Neural progenitor cell (in vitro differentiated cells): ENCODE measurements at regions not wholly inside any gene's neighbourhood (a gene's known extent, or its start where the extent isn't known, plus 50 kb on each side); places are given as distances from the start of the nearest gene placed in this dataset.

Experiments
- DNase-seq: peaks from one replicate; pipeline ENCODE4 v3.0.0-alpha.2; 2016; ENCODE audit warnings: low spot score
- H2AFZ ChIP-seq: fragments of 200-600 bp; sonication (generic); replicated peaks from 2 replicates; pipeline ENCODE4 v1.6.1; 2016; ENCODE audit warnings: antibody characterized with exemption
- H3F3A ChIP-seq: fragments of 200-600 bp; sonication (generic); 2 replicates; pipeline ENCODE4 v1.6.1; 2016; ENCODE audit warnings: antibody characterized with exemption, low read depth
- H3K27ac ChIP-seq: fragments of 200-600 bp; sonication (generic); 2 replicates; pipeline ENCODE4 v1.5.1; 2016; ENCODE audit warnings: mild to moderate bottlenecking
- H3K27me3 ChIP-seq: fragments of 200-600 bp; sonication (generic); 2 replicates; pipeline ENCODE4 v1.6.1; 2016; ENCODE audit warnings: mild to moderate bottlenecking, moderate library complexity
- H3K36me3 ChIP-seq: fragments of 200-600 bp; sonication (generic); 2 replicates; pipeline ENCODE4 v1.5.1; 2016
- H3K4me1 ChIP-seq: fragments of 200-600 bp; sonication (generic); 2 replicates; pipeline ENCODE4 v1.6.1; 2016; ENCODE audit warnings: mixed run types
- H3K4me2 ChIP-seq: fragments of 200-600 bp; sonication (generic); 2 replicates; pipeline ENCODE4 v1.6.1; 2016
- H3K4me3 ChIP-seq: fragments of 200-600 bp; sonication (generic); 2 replicates; pipeline ENCODE4 v1.5.1; 2016
- H3K79me2 ChIP-seq: fragments of 200-600 bp; sonication (generic); 2 replicates; pipeline ENCODE4 v1.6.1; 2016; ENCODE audit warnings: low read depth
- H3K9ac ChIP-seq: fragments of 200-600 bp; sonication (generic); 2 replicates; pipeline ENCODE4 v1.6.1; 2016
- H3K9me3 ChIP-seq: fragments of 200-600 bp; sonication (generic); 2 replicates; pipeline ENCODE4 v1.5.1; 2016; ENCODE audit warnings: low read depth
- H4K20me1 ChIP-seq: fragments of 200-600 bp; sonication (generic); 2 replicates; pipeline ENCODE4 v1.6.1; 2016; ENCODE audit warnings: low read depth
- H3K27ac Mint-ChIP-seq: 3 replicates; pipeline ENCODE4 v1.8.0; 2021; ENCODE audit warnings: mixed read lengths
- H3K27me3 Mint-ChIP-seq: 2 replicates; pipeline ENCODE4 v1.8.0; 2022; ENCODE audit warnings: low read depth, mild to moderate bottlenecking, inconsistent platforms, moderate library complexity, mixed read lengths; ENCODE audit not compliant: insufficient read depth
- H3K36me3 Mint-ChIP-seq: 3 replicates; pipeline ENCODE4 v1.8.0; 2021; ENCODE audit warnings: mixed read lengths
- H3K4me1 Mint-ChIP-seq: 3 replicates; pipeline ENCODE4 v1.8.0; 2021; ENCODE audit warnings: mixed read lengths
- H3K4me3 Mint-ChIP-seq: 3 replicates; pipeline ENCODE4 v1.8.0; 2021; ENCODE audit warnings: mild to moderate bottlenecking, moderate library complexity, mixed read lengths
- H3K9me3 Mint-ChIP-seq: 3 replicates; pipeline ENCODE4 v1.8.0; 2020; ENCODE audit warnings: mixed read lengths
- EZH2 ChIP-seq: fragments of 200-600 bp; sonication (generic); IDR thresholded peaks from 2 replicates; pipeline ENCODE4 v1.6.1; 2017; ENCODE audit warnings: antibody characterized with exemption, mild to moderate bottlenecking, moderate library complexity
- EZH2phosphoT487 ChIP-seq: fragments of 200-600 bp; sonication (generic); IDR thresholded peaks from 2 replicates; pipeline ENCODE4 v1.6.1; 2017; ENCODE audit warnings: antibody characterized with exemption
- TF ChIP-seq, protein P1 (sequence below): fragments of 200-600 bp; sonication (generic); IDR thresholded peaks from 2 replicates; pipeline ENCODE4 v1.5.1; 2017; ENCODE audit warnings: antibody characterized with exemption, mild to moderate bottlenecking

DNA sequence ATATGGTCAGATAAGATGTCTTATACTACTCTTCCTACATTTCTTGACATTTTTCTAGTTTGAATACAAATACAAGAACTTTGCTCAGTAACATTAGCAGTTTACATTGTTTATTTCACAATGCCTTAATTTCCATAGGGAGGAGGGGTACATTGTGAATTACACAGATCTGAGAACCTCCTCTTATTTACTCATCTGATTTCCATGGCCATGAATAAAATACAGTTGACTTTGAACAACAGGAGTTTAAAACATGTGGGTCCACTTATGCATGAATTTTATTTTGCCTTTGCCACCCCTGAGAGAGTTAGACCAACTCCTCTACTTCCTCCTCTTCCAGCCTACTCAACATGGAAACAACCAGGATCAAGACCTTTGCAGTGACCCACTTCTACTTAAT, 67.7 kb downstream of the MGST1 start:
- Mint-ChIP-seq H3K9me3 (no peaks in the 10 kb centered on the region), H3K27ac (no peak overlapping the region), H3K4me1 (no peaks in the 10 kb centered on the region), H3K36me3 (no peaks in the 10 kb centered on the region), H3K27me3 (no peaks in the 10 kb centered on the region), H3K4me3 (no peak overlapping the region)
- H3F3A ChIP-seq = no peaks in the 10 kb centered on the region
- no peak overlapping the region for H2AFZ ChIP-seq
- no peaks in the 10 kb centered on the region for H3K9me3 ChIP-seq
- TF ChIP-seq, protein P1, sequence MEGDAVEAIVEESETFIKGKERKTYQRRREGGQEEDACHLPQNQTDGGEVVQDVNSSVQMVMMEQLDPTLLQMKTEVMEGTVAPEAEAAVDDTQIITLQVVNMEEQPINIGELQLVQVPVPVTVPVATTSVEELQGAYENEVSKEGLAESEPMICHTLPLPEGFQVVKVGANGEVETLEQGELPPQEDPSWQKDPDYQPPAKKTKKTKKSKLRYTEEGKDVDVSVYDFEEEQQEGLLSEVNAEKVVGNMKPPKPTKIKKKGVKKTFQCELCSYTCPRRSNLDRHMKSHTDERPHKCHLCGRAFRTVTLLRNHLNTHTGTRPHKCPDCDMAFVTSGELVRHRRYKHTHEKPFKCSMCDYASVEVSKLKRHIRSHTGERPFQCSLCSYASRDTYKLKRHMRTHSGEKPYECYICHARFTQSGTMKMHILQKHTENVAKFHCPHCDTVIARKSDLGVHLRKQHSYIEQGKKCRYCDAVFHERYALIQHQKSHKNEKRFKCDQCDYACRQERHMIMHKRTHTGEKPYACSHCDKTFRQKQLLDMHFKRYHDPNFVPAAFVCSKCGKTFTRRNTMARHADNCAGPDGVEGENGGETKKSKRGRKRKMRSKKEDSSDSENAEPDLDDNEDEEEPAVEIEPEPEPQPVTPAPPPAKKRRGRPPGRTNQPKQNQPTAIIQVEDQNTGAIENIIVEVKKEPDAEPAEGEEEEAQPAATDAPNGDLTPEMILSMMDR = no peak
- TF ChIP-seq EZH2phosphoT487 (no peak), EZH2 (no peak)
- no peak overlapping the region for H3K9ac ChIP-seq
- no peaks in the 10 kb centered on the region for H3K79me2 ChIP-seq
- no peaks in the 10 kb centered on the region for H3K36me3 ChIP-seq
- no peak overlapping the region for H3K4me3 ChIP-seq
- H3K4me2 ChIP-seq = no peak overlapping the region
- H4K20me1 ChIP-seq = no peaks in the 10 kb centered on the region
- DNase-seq = no peak
- no peaks in the 10 kb centered on the region for H3K27me3 ChIP-seq
- H3K27ac ChIP-seq = no peak overlapping the region
- no peaks in the 10 kb centered on the region for H3K4me1 ChIP-seq

DNA sequence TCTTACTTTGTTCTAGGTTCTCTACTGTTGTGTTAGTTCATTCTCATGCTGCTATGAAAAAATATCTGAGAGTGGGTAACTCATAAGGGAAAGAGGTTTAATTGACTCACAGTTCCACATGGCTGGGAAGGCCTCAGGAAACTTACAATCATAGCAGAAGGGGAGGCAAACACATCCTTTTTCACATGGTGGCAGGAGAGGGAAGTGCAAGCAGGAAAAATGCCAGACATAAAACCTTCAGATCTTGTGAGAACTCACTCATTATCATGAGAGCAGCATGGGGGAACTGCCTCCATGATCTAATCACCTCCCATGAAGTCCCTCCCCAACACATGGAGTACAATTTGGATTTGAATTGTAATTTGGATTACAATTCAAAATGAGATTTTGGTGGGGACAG, 69.6 kb downstream of the MGST1 start:
- no peak overlapping the region for H3K4me2 ChIP-seq
- H3K36me3 ChIP-seq = no peaks in the 10 kb centered on the region
- no peak overlapping the region for H3K9ac ChIP-seq
- Mint-ChIP-seq H3K4me1 (no peaks in the 10 kb centered on the region), H3K27me3 (no peaks in the 10 kb centered on the region), H3K27ac (no peak overlapping the region), H3K36me3 (no peaks in the 10 kb centered on the region), H3K9me3 (no peaks in the 10 kb centered on the region), H3K4me3 (no peak overlapping the region)
- no peaks in the 10 kb centered on the region for H3F3A ChIP-seq
- no peaks in the 10 kb centered on the region for H3K79me2 ChIP-seq
- H2AFZ ChIP-seq = no peak overlapping the region
- no peaks in the 10 kb centered on the region for H3K27me3 ChIP-seq
- H3K4me1 ChIP-seq = no peaks in the 10 kb centered on the region
- no peaks in the 10 kb centered on the region for H3K9me3 ChIP-seq
- no peak overlapping the region for H3K27ac ChIP-seq
- no peaks in the 10 kb centered on the region for H4K20me1 ChIP-seq
- no peak overlapping the region for H3K4me3 ChIP-seq
- TF ChIP-seq, protein P1 = no peak
- TF ChIP-seq EZH2phosphoT487 = no peak
- no peak for TF ChIP-seq EZH2
- DNase-seq = no peak

DNA sequence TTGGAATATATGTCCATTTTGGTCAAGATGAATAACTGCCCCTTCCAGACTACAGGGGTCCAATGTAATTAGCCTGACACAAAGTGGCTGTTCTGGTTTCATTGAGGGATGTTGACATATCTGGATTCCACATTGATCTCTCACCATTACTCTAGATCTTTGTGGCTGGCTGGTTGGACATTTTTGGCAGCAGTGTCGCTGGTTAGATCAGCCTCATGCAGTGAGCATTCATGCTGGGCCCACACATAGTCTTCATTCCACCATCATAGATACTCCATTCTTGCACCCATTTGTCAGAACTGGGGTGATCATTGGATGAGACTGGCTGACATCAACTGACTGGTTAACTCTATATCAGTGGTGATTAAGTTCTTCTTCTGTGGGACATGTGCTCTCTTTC, 74.4 kb downstream of the MGST1 start:
- Mint-ChIP-seq H3K4me3 (no peak overlapping the region), H3K27ac (no peak overlapping the region), H3K9me3 (no peaks in the 10 kb centered on the region), H3K27me3 (no peaks in the 10 kb centered on the region), H3K4me1 (no peaks in the 10 kb centered on the region), H3K36me3 (no peaks in the 10 kb centered on the region)
- Histone ChIP-seq H3K27ac (no peak overlapping the region), H4K20me1 (no peaks in the 10 kb centered on the region), H3K4me2 (no peak overlapping the region), H3F3A (no peaks in the 10 kb centered on the region), H3K9me3 (no peaks in the 10 kb centered on the region), H3K27me3 (no peaks in the 10 kb centered on the region), H3K79me2 (no peaks in the 10 kb centered on the region), H3K4me1 (no peaks in the 10 kb centered on the region), H3K4me3 (no peak overlapping the region), H3K36me3 (no peaks in the 10 kb centered on the region), H2AFZ (no peak overlapping the region), H3K9ac (no peak overlapping the region)
- DNase-seq = no peak
- TF ChIP-seq EZH2 (no peak), EZH2phosphoT487 (no peak)
- TF ChIP-seq, protein P1 = no peak

DNA sequence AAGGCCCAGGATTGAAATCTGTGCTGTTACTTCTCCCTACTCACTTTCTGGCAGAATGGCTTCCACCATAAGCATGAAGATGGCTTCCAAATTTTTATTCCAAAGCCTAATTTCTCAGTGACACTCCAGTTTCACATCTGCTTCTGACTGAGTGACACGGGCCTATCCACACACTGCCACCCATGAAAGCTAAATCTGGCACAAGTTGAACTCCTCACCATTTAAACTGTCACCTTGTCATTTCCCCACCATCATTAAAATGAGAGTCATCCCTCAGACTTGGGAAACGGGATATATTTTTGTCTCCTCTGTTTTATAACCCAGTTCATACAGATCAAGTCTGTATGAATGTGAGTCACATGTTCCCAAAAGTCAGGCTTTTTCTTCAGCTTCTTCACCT, 77.1 kb downstream of the MGST1 start:
- Histone ChIP-seq H2AFZ (no peak overlapping the region), H3K27me3 (no peaks in the 10 kb centered on the region), H3K79me2 (no peaks in the 10 kb centered on the region), H3K4me1 (no peaks in the 10 kb centered on the region), H4K20me1 (no peaks in the 10 kb centered on the region), H3K27ac (no peak overlapping the region), H3K9ac (no peak overlapping the region), H3K9me3 (no peaks in the 10 kb centered on the region), H3F3A (no peaks in the 10 kb centered on the region), H3K36me3 (no peaks in the 10 kb centered on the region), H3K4me3 (no peak overlapping the region), H3K4me2 (no peak overlapping the region)
- DNase-seq = no peak
- TF ChIP-seq EZH2 (no peak), EZH2phosphoT487 (no peak)
- TF ChIP-seq, protein P1 = no peak
- Mint-ChIP-seq H3K9me3 (peaks cover 2% of the 10 kb centered on the region), H3K4me3 (no peak overlapping the region), H3K4me1 (no peaks in the 10 kb centered on the region), H3K27ac (no peak overlapping the region), H3K27me3 (no peaks in the 10 kb centered on the region), H3K36me3 (no peaks in the 10 kb centered on the region)
